ENCODE measurements at regions not wholly inside any gene's neighbourhood (a gene's known extent, or its start where the extent isn't known, plus 50 kb on each side); places are given as distances from the start of the nearest gene placed in this dataset.

DNA sequence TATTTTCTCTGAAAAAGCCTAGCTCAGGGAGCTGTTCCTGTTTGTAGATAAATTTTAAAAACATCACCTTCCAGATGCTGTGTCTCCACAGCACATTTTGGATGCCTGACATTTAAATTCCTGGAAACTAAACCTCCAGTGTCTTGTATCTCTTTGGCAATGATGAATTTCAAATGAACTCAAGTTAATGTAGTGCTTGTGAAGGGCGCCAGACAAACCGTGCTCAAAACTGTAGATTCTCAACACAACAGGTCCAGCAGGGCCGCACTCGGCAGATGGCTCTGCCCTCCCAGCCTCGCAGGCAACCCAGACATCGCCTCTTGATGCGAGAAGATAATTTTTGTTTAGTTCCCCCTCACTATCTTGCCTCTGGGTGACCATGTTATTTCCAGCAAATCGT is 432.9 kb downstream of the VRK1 start:
- Histone ChIP-seq H3K9me3 (ENCODE audit: control insufficient read depth, insufficient read depth, low read length) (no peaks in the 10 kb centered on the region), H3K27me3 (ENCODE audit: control insufficient read depth, insufficient read depth, low read length) (no peaks in the 10 kb centered on the region), H3K36me3 (ENCODE audit: control insufficient read depth, insufficient read depth, low read length) (no peaks in the 10 kb centered on the region), H3K4me1 (ENCODE audit: control insufficient read depth, insufficient read depth, low read length) (no peaks in the 10 kb centered on the region), H3K27ac (ENCODE audit: low read length) (no peak overlapping the region), H3K4me3 (ENCODE audit: low read length) (no peak overlapping the region)
- TF ChIP-seq, protein P1, sequence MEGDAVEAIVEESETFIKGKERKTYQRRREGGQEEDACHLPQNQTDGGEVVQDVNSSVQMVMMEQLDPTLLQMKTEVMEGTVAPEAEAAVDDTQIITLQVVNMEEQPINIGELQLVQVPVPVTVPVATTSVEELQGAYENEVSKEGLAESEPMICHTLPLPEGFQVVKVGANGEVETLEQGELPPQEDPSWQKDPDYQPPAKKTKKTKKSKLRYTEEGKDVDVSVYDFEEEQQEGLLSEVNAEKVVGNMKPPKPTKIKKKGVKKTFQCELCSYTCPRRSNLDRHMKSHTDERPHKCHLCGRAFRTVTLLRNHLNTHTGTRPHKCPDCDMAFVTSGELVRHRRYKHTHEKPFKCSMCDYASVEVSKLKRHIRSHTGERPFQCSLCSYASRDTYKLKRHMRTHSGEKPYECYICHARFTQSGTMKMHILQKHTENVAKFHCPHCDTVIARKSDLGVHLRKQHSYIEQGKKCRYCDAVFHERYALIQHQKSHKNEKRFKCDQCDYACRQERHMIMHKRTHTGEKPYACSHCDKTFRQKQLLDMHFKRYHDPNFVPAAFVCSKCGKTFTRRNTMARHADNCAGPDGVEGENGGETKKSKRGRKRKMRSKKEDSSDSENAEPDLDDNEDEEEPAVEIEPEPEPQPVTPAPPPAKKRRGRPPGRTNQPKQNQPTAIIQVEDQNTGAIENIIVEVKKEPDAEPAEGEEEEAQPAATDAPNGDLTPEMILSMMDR (IDR thresholded peaks at IDR 0.05): no peak
- no peaks in the 10 kb centered on the region for H3K9me3 Mint-ChIP-seq
- intact Hi-C loops (cut with micrococcal nuclease): no loop called here
- peaks cover 5 to 15% of the 10 kb centered on the region in 2 donors for H3K27me3 Mint-ChIP-seq (ENCODE audit: low read depth in 2 of 2)
- no peaks in the 10 kb centered on the region for H3K4me1 Mint-ChIP-seq
- ATAC-seq (no peak), DNase-seq (no peak)
- WGBS (ENCODE audit: insufficient coverage): 96% methylated on average over 8 of the region's 8 CpGs
- H3K27ac Mint-ChIP-seq: no peak overlapping the region
- H3K4me3 Mint-ChIP-seq: no peak overlapping the region
- no peaks in the 10 kb centered on the region for H3K36me3 Mint-ChIP-seq

DNA sequence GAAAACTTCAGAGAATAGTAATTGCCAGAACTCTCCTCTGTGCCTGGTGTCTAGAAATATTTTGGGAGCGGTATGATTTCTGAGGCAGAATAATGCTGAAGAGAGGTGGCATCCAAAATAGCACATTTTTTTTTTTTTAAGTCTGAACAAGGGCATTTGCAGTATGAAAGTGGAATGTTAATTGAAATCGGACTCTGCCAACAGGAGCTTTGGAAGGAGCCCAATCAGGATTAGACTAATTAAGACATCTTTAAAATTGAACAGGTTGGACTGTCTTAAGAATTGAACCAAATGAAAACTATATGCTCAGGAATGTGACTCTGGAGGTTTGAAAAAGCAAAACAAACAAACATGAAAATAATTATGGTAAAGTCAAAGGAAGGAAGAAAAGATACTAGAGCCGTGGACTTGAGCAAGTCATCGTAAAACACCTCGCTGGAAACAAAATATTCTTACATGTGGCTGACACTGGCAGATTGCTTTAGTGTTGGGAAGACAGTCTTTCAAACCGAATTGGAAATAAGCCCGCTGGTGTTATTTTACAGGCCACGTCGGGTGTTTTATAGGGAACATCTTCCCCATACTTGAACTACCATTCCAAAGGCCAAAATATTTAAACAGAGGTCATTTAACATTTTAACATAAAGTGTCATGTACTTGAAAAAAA is 436.3 kb downstream of the VRK1 start:
- intact Hi-C loops (cut with micrococcal nuclease): no loop called here
- Mint-ChIP-seq H3K9me3 (no peaks in the 10 kb centered on the region), H3K27ac (no peak overlapping the region), H3K4me3 (no peak overlapping the region), H3K4me1 (no peaks in the 10 kb centered on the region), H3K36me3 (no peaks in the 10 kb centered on the region), H3K27me3 (ENCODE audit: low read depth in 2 of 2) (peaks cover 10 to 28% of the 10 kb centered on the region in 2 donors)
- H3K4me1 ChIP-seq (ENCODE audit: control insufficient read depth, insufficient read depth, low read length): no peaks in the 10 kb centered on the region
- H3K36me3 ChIP-seq (ENCODE audit: control insufficient read depth, insufficient read depth, low read length): no peaks in the 10 kb centered on the region
- H3K27ac ChIP-seq (ENCODE audit: low read length): no peak overlapping the region
- H3K27me3 ChIP-seq (ENCODE audit: control insufficient read depth, insufficient read depth, low read length): no peaks in the 10 kb centered on the region
- no peak for ATAC-seq
- H3K4me3 ChIP-seq (ENCODE audit: low read length): no peak overlapping the region
- DNase-seq: no peak
- 89% methylated on average over 9 of the region's 9 CpGs for WGBS (ENCODE audit: insufficient coverage)
- TF ChIP-seq, protein P1 (IDR thresholded peaks at IDR 0.05): no peak
- H3K9me3 ChIP-seq (ENCODE audit: control insufficient read depth, insufficient read depth, low read length): no peaks in the 10 kb centered on the region

DNA sequence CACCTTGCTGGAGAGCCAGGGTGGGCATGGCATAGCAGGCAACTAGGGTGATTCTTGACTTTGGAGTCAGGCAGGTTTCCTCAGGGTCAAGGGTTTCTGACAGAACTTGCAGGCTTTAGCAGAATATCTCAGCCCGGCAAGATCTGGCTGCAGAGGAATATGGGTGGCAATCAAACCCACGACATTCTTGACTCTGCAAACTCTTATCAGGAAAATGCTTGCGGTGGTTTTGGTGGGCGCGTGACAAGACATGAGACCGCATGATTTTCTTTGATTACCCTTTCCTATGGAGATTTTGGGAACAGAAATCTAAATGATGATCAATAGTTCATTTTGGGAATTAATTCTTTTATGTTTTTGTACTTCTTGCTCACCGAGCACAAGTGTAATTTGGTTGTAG is 449.5 kb downstream of the VRK1 start:
- no peak overlapping the region for H3K27ac Mint-ChIP-seq
- Histone ChIP-seq H3K4me3 (ENCODE audit: low read length) (no peak overlapping the region), H3K36me3 (ENCODE audit: control insufficient read depth, insufficient read depth, low read length) (no peaks in the 10 kb centered on the region), H3K4me1 (ENCODE audit: control insufficient read depth, insufficient read depth, low read length) (peaks cover 1% of the 10 kb centered on the region), H3K9me3 (ENCODE audit: control insufficient read depth, insufficient read depth, low read length) (no peaks in the 10 kb centered on the region), H3K27me3 (ENCODE audit: control insufficient read depth, insufficient read depth, low read length) (no peaks in the 10 kb centered on the region), H3K27ac (ENCODE audit: low read length) (no peak overlapping the region)
- intact Hi-C loops (cut with micrococcal nuclease): no loop called here
- DNase-seq: no peak
- 91% methylated on average over 7 of the region's 7 CpGs for WGBS (ENCODE audit: insufficient coverage)
- H3K4me3 Mint-ChIP-seq: no peak overlapping the region
- H3K9me3 Mint-ChIP-seq: no peaks in the 10 kb centered on the region
- no peaks in the 10 kb centered on the region for H3K36me3 Mint-ChIP-seq
- no peak for ATAC-seq
- H3K27me3 Mint-ChIP-seq (ENCODE audit: low read depth in 2 of 2): peaks cover 12 to 29% of the 10 kb centered on the region in 2 donors
- H3K4me1 Mint-ChIP-seq: peaks cover 10% of the 10 kb centered on the region in 2 donors
- TF ChIP-seq, protein P1 (IDR thresholded peaks at IDR 0.05): no peak

DNA sequence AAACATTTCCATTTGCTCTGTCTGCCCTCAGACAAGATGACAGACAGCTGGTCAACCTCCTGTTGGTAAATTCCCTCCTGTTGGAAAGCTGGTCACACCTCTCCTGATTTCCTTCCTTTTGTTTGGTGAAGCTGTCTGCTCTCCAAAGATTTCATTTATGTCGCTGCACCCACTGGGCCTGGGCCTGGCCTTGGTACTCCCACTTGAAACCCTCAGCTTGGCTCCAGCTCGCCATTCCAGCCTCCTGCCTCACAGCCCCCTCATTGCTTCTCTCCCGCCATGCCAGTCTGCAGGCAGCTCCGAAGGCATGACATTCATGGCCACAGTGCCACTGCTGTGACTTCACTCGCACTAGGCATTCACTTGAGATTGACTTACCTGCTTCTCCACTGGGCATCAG is 451.8 kb downstream of the VRK1 start:
- Histone ChIP-seq H3K4me1 (ENCODE audit: control insufficient read depth, insufficient read depth, low read length) (peaks cover 9% of the 10 kb centered on the region), H3K4me3 (ENCODE audit: low read length) (no peak overlapping the region), H3K27me3 (ENCODE audit: control insufficient read depth, insufficient read depth, low read length) (no peaks in the 10 kb centered on the region), H3K27ac (ENCODE audit: low read length) (no peak overlapping the region), H3K9me3 (ENCODE audit: control insufficient read depth, insufficient read depth, low read length) (no peaks in the 10 kb centered on the region), H3K36me3 (ENCODE audit: control insufficient read depth, insufficient read depth, low read length) (no peaks in the 10 kb centered on the region)
- Mint-ChIP-seq H3K4me1 (peaks cover 27 to 30% of the 10 kb centered on the region in 2 donors), H3K9me3 (no peaks in the 10 kb centered on the region), H3K27me3 (ENCODE audit: low read depth in 2 of 2) (peaks cover 12 to 16% of the 10 kb centered on the region in 2 donors), H3K4me3 (no peak overlapping the region), H3K36me3 (no peaks in the 10 kb centered on the region), H3K27ac (no peak overlapping the region)
- 90% methylated on average over 5 of the region's 5 CpGs for WGBS (ENCODE audit: insufficient coverage)
- TF ChIP-seq, protein P1 (IDR thresholded peaks at IDR 0.05): no peak
- no peak for ATAC-seq
- no peak for DNase-seq
- intact Hi-C loops (cut with micrococcal nuclease): no loop called here
